CD4-positive, alpha-beta T cell treated with Interleukin-4 for 1 hour (primary cell): ENCODE measurements at regions not wholly inside any gene's neighbourhood (a gene's known extent, or its start where the extent isn't known, plus 50 kb on each side); places are given as distances from the start of the nearest gene placed in this dataset.
"Not testable (repeated sequence)": the region's sequence is repeated elsewhere in the genome, so short reads cannot be mapped to it uniquely, and the experiment has no call there.

Experiments
- DNase-seq, 2 donors: peaks; one replicate each; pipeline ENCODE4 v3.0.0-alpha.2; 2020 to 2022

GRCh38 chr11:112310848-112311247 lies 50.2 kb upstream of the PLET1 start:
- DNase-seq, result no peak

- DNase-seq, result no peak
Measured at GRCh38 chr11:112315057-112315720, 54.5 kb upstream of the PLET1 start.

- no peak for DNase-seq
Measured at GRCh38 chr11:112315861-112316739, 55.4 kb upstream of the PLET1 start.

GRCh38 chr11:112316971-112317370 lies 56.3 kb upstream of the PLET1 start:
- no peak for DNase-seq

- no peak for DNase-seq
Measured at GRCh38 chr11:112318184-112318591, 57.5 kb upstream of the PLET1 start.

- no peak for DNase-seq
Measured at GRCh38 chr11:112318661-112319060, 58.0 kb upstream of the PLET1 start.

- DNase-seq, result no peak
Measured at GRCh38 chr11:112320668-112321067, 60.0 kb upstream of the PLET1 start.

GRCh38 chr11:112321501-112322172 lies 61.0 kb upstream of the PLET1 start:
- DNase-seq, result peak; percentile 2 to 20

- DNase-seq, result no peak
Measured at GRCh38 chr11:112322173-112322790, 61.6 kb upstream of the PLET1 start.

GRCh38 chr11:112334381-112334780 lies 73.7 kb upstream of the PLET1 start:
- no peak for DNase-seq

GRCh38 chr11:112336356-112336886 lies 75.8 kb upstream of the PLET1 start:
- DNase-seq, result no peak

- no peak for DNase-seq
Measured at GRCh38 chr11:112339566-112339965, 78.9 kb upstream of the PLET1 start.

- DNase-seq, result no peak
Measured at GRCh38 chr11:112343368-112344039, 82.8 kb upstream of the PLET1 start.

GRCh38 chr11:112344040-112344413 lies 83.4 kb upstream of the PLET1 start:
- DNase-seq, result no peak

GRCh38 chr11:112345166-112345565 lies 84.5 kb upstream of the PLET1 start:
- DNase-seq, result no peak

- DNase-seq, result no peak
Measured at GRCh38 chr11:112345706-112346105, 85.0 kb upstream of the PLET1 start.

GRCh38 chr11:112346586-112346985 lies 85.9 kb upstream of the PLET1 start:
- DNase-seq, result no peak

GRCh38 chr11:112348480-112349029 lies 87.9 kb upstream of the PLET1 start:
- no peak for DNase-seq

- not testable (repeated sequence) for DNase-seq
Measured at GRCh38 chr11:112351423-112351822, 90.8 kb upstream of the PLET1 start.

- no peak for DNase-seq
Measured at GRCh38 chr11:112352907-112353306, 92.2 kb upstream of the PLET1 start.

- no peak for DNase-seq
Measured at GRCh38 chr11:112354364-112354763, 93.7 kb upstream of the PLET1 start.

GRCh38 chr11:112355726-112356125 lies 95.1 kb upstream of the PLET1 start:
- DNase-seq, result no peak
